ENCODE measurements at regions not wholly inside any gene's neighbourhood (a gene's known extent, or its start where the extent isn't known, plus 50 kb on each side); places are given as distances from the start of the nearest gene placed in this dataset.

DNA sequence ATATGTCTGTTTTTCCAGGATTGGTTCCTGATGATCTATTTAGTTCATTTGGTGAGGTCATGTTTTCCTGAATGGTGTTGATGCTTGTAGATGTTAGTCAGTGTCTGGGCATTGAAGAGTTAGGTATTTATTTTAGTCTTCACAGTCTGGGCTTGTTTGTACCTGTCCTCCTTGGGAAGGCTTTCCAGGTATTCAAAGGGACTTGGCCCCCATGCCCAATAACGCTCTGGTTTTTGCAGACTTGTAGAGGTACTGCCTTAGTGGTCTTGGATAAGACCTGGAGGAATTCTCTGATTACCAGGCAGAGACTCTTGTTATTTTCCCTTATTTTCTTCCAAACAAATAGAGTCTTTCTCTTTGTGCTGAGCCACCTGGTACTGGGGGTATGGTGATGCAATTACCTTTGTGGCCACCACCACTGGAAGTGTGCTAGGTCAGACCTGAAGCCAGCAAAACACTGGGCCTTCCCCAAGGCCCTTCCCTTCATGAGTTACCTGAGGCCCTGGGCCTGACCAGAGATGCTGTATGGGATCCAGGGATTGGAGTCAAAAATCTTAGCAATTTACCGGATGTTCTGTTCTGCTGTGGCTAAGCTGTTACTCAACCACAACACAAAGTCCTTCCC, 63.3 kb upstream of the RXFP1 start:
- Histone ChIP-seq H3K14ac (ENCODE audit: insufficient read depth, low read length) (no peak overlapping the region), H4K91ac (ENCODE audit: insufficient read length, low read depth, low read length) (no peak overlapping the region), H3K4ac (ENCODE audit: low read depth, low read length) (no peak overlapping the region), H4K20me1 (ENCODE audit: control insufficient read depth, insufficient read depth, insufficient read length) (no peaks in the 10 kb centered on the region), H2AFZ (ENCODE audit: low read length) (no peak overlapping the region), H2AK5ac (ENCODE audit: insufficient read length, low read length) (no peak overlapping the region), H2BK15ac (ENCODE audit: low read depth, low read length) (no peak overlapping the region), H3K23me2 (ENCODE audit: insufficient read length, low read depth, low read length, poor library complexity, severe bottlenecking) (no peaks in the 10 kb centered on the region), H3T11ph (ENCODE audit: low read length) (no peak overlapping the region), H3K4me1 (ENCODE audit: insufficient read depth, low read length) (no peaks in the 10 kb centered on the region), H3K9me3 (ENCODE audit: control insufficient read depth, low read depth, low read length) (no peaks in the 10 kb centered on the region), H2BK5ac (ENCODE audit: insufficient read length, low read length) (no peak overlapping the region), H3K23ac (ENCODE audit: insufficient read length, low read depth, low read length) (no peak overlapping the region), H3K9ac (ENCODE audit: extremely low read depth, insufficient read length, low read length) (no peak overlapping the region), H3K18ac (ENCODE audit: insufficient read length, low read depth, low read length) (no peak overlapping the region), H3K4me2 (ENCODE audit: insufficient read depth, insufficient read length, low read length) (no peak overlapping the region), H4K8ac (replicated peaks; ENCODE audit: insufficient read length, low read depth, low read length) (no peak overlapping the region), H3K79me2 (ENCODE audit: insufficient read depth, low read length) (no peaks in the 10 kb centered on the region), H3K56ac (ENCODE audit: insufficient read length, low read depth, low read length) (no peak overlapping the region), H2BK20ac (ENCODE audit: low read depth, low read length, poor library complexity, severe bottlenecking) (no peak overlapping the region), H3K27me3 (ENCODE audit: insufficient read depth, low read length) (no peaks in the 10 kb centered on the region), H2BK120ac (ENCODE audit: low read depth, low read length, poor library complexity, severe bottlenecking) (no peak overlapping the region), H2BK12ac (ENCODE audit: insufficient read length, low read depth, low read length) (no peak overlapping the region), H3K79me1 (ENCODE audit: insufficient read depth, low read depth, low read length, poor library complexity, severe bottlenecking) (no peaks in the 10 kb centered on the region), H3K27ac (ENCODE audit: insufficient read length, low read depth, low read length) (no peak overlapping the region), H4K5ac (ENCODE audit: insufficient read length, low read depth, low read length) (no peak overlapping the region)
- no peaks in the 10 kb centered on the region for H3K36me3 Mint-ChIP-seq (ENCODE audit: insufficient read depth in 1 of 3, low read depth in 3 of 3)
- WGBS (ENCODE audit: extremely low coverage, insufficient read length, low lambda C conversion rate), result no CpG with 5 or more reads among the region's 2 CpGs
- no peak for DNase-seq
- H3K27me3 Mint-ChIP-seq (ENCODE audit: low read depth), result no peaks in the 10 kb centered on the region
- TF ChIP-seq, protein P1, sequence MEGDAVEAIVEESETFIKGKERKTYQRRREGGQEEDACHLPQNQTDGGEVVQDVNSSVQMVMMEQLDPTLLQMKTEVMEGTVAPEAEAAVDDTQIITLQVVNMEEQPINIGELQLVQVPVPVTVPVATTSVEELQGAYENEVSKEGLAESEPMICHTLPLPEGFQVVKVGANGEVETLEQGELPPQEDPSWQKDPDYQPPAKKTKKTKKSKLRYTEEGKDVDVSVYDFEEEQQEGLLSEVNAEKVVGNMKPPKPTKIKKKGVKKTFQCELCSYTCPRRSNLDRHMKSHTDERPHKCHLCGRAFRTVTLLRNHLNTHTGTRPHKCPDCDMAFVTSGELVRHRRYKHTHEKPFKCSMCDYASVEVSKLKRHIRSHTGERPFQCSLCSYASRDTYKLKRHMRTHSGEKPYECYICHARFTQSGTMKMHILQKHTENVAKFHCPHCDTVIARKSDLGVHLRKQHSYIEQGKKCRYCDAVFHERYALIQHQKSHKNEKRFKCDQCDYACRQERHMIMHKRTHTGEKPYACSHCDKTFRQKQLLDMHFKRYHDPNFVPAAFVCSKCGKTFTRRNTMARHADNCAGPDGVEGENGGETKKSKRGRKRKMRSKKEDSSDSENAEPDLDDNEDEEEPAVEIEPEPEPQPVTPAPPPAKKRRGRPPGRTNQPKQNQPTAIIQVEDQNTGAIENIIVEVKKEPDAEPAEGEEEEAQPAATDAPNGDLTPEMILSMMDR (conservative IDR thresholded peaks at IDR 0.05), result no peak
- H3K4me1 Mint-ChIP-seq, result no peaks in the 10 kb centered on the region; a peak in 1 of 4 replicates
- H3K9me3 Mint-ChIP-seq, result peaks cover 0 to 5% of the 10 kb centered on the region in 2 experiments; a peak in 1 of 5 replicates
- no peak overlapping the region for H3K27ac Mint-ChIP-seq
- H3K4me3 Mint-ChIP-seq, result no peak overlapping the region

All from H9 (cell line).